Type B pancreatic cell (in vitro differentiated cells): ENCODE measurements at regions not wholly inside any gene's neighbourhood (a gene's known extent, or its start where the extent isn't known, plus 50 kb on each side); places are given as distances from the start of the nearest gene placed in this dataset.

Source experiments
- DNase-seq: peaks from one replicate; pipeline ENCODE4 v3.0.0; 2021; ENCODE audit warnings: mixed read lengths; ENCODE audit not compliant: unreplicated experiment; ENCODE audit errors: extremely low spot score
- H3K27ac Mint-ChIP-seq: 2 replicates; pipeline ENCODE4 v1.8.0; 2021; ENCODE audit warnings: mild to moderate bottlenecking, mixed read lengths
- H3K27me3 Mint-ChIP-seq: 2 replicates; pipeline ENCODE4 v1.8.0; 2021; ENCODE audit warnings: mixed read lengths
- H3K36me3 Mint-ChIP-seq: 2 replicates; pipeline ENCODE4 v1.8.0; 2021; ENCODE audit warnings: mixed read lengths
- H3K4me1 Mint-ChIP-seq: one replicate; pipeline ENCODE4 v1.8.0; 2021; ENCODE audit warnings: mixed read lengths; ENCODE audit not compliant: unreplicated experiment
- H3K4me3 Mint-ChIP-seq: 2 replicates; pipeline ENCODE4 v1.8.0; 2021; ENCODE audit warnings: mild to moderate bottlenecking, mixed read lengths
- H3K9me3 Mint-ChIP-seq: 2 replicates; pipeline ENCODE4 v1.8.0; 2021; ENCODE audit warnings: mixed read lengths
- TF ChIP-seq, protein P1 (sequence below): fragments of 200-600 bp; sonication (generic); conservative IDR thresholded peaks from 2 replicates; pipeline ENCODE4 v1.5.0; 2021; ENCODE audit warnings: antibody characterized with exemption, mild to moderate bottlenecking

DNA sequence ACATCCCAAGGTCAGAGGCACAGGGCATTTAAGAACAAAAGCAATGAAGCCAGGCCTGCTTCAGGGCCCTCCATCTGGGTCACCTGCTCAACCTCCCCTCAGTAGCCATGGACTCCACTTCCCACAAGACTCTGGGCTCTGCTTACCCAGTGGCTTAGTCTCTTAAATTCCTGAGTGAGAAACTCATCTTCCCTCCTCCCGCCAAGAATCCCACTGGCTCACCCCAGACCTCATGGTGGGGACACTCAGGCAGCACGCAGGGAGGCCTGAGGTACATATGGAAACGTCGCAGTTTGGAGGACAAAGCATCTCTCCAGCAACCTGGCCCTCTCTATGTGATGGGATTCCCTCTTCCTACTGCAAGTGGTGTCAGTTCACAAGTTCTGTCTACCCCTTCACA lies 326.7 kb upstream of the CDH5 start:
- TF ChIP-seq, protein P1, sequence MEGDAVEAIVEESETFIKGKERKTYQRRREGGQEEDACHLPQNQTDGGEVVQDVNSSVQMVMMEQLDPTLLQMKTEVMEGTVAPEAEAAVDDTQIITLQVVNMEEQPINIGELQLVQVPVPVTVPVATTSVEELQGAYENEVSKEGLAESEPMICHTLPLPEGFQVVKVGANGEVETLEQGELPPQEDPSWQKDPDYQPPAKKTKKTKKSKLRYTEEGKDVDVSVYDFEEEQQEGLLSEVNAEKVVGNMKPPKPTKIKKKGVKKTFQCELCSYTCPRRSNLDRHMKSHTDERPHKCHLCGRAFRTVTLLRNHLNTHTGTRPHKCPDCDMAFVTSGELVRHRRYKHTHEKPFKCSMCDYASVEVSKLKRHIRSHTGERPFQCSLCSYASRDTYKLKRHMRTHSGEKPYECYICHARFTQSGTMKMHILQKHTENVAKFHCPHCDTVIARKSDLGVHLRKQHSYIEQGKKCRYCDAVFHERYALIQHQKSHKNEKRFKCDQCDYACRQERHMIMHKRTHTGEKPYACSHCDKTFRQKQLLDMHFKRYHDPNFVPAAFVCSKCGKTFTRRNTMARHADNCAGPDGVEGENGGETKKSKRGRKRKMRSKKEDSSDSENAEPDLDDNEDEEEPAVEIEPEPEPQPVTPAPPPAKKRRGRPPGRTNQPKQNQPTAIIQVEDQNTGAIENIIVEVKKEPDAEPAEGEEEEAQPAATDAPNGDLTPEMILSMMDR: no peak
- Mint-ChIP-seq H3K36me3 (no peaks in the 10 kb centered on the region), H3K4me3 (no peak overlapping the region), H3K4me1 (peaks cover 8% of the 10 kb centered on the region), H3K27me3 (peaks cover 24% of the 10 kb centered on the region), H3K27ac (no peak overlapping the region), H3K9me3 (peaks cover 4% of the 10 kb centered on the region)
- DNase-seq: no peak

DNA sequence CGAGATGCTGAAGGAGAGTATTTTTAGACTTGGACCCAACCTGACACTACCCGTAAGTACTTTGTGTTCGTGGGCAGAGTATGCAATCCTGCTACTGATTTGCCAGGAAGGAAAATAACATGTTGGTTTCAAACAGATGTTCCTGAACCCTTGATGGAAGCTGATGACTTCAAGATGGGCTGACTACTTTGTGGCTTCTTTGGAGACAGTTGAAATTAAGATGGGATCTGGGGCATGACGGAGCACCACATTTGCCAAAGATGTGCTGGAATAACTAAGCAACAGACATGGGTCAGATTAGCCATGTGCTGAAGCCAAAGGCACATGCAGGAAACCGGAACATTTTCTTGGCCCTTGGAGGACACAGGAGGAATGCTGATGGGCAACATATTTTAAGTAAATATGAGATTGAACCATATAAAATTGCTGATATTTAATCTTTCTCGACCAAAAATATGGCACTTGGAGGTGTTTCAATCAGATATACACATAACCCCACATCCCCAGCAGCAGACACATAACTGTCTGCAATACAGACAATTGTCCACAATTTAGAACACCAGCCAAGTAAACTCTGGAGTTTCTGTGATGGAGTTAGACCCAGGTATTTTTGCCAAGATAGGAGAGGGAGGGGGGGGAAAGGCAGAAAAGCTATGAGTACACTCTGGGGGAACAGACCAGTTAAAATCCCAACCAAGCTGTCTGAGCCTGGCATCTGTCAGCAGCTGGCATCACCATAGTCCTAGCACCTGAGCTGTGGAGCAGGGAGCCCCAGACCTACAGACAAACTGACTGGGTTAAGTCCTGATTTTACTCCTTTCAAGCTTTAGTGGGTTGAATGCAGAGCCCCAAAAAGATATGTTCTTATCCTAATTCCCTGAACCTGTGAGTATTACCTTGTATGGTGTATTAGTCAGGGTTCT lies 329.4 kb upstream of the CDH5 start:
- TF ChIP-seq, protein P1: no peak
- H3K36me3 Mint-ChIP-seq: no peaks in the 10 kb centered on the region
- DNase-seq: no peak

DNA sequence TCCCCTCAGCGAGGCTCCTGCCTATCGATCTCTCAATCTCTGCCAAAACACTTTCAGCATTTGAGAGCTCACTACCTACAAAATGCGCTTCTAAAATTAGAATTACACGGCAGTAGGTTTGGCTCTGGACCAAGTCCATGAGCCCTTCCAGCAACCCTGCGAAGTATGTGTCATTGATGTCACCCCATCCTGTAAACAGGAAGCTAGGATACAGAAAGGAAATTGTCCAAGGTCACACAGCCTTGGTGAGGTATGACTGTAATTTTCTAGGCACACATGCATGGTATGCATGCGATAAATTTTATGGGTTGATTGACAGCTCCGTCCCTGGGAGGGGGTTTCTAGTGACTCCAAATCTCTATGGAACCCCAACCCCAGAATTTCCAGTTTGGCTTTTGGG lies 330.3 kb upstream of the CDH5 start:
- Mint-ChIP-seq H3K27me3 (peaks cover 9% of the 10 kb centered on the region), H3K4me1 (peaks cover 8% of the 10 kb centered on the region), H3K4me3 (no peak overlapping the region), H3K27ac (no peak overlapping the region), H3K9me3 (peaks cover 8% of the 10 kb centered on the region), H3K36me3 (no peaks in the 10 kb centered on the region)
- TF ChIP-seq, protein P1: no peak
- no peak for DNase-seq

More for the DNA sequence above, 329.4 kb upstream of the CDH5 start:
- no peak overlapping the region for H3K4me3 Mint-ChIP-seq
- peaks cover 8% of the 10 kb centered on the region for H3K4me1 Mint-ChIP-seq
- H3K9me3 Mint-ChIP-seq: peaks cover 8% of the 10 kb centered on the region
- peaks cover 13% of the 10 kb centered on the region for H3K27me3 Mint-ChIP-seq
- H3K27ac Mint-ChIP-seq: no peak overlapping the region

DNA sequence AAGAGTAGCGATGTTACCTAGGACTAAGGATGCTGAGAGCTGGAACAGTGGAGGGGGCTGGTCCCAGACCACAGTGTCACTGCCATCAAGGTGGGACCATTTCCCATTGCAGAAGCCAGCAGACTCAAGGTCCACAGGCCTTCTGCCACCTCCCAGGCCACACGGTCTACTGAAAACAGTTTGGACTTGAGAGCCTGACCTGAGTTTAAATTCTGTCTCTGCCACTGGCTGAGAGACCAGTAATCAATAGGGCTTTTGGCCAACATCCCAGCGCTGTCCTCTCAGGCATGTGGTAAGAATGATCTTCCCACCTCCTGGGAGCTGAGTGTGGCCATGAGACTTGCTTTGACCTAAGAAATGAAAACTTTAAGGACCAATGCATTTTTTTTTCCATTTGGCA lies 331.4 kb upstream of the CDH5 start:
- no peak overlapping the region for H3K27ac Mint-ChIP-seq
- H3K4me3 Mint-ChIP-seq: no peak overlapping the region
- DNase-seq: no peak
- peaks cover 8% of the 10 kb centered on the region for H3K9me3 Mint-ChIP-seq
- peaks cover 4% of the 10 kb centered on the region for H3K27me3 Mint-ChIP-seq
- peaks cover 3% of the 10 kb centered on the region for H3K4me1 Mint-ChIP-seq
- TF ChIP-seq, protein P1: no peak
- H3K36me3 Mint-ChIP-seq: no peaks in the 10 kb centered on the region

DNA sequence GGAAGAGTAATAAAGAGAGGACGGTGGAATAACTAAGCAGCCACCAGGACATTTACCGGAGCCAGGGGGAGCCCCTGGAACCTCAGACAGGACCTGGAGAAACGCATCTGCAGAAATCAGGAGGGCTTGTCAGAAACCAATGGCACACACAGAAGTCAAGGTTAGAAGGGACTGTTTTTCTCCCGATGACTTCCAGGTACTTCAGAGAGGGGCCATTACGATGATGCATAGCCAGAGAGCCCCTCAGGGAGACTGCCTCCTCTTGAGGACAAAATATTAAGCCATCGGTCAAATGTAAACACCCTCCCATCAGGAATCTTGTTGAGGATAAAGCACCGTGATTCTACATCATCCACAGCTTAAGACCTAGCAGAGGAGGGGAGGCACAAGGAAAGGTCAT lies 333.6 kb upstream of the CDH5 start:
- H3K27ac Mint-ChIP-seq: no peak overlapping the region
- DNase-seq: no peak
- TF ChIP-seq, protein P1: no peak
- no peak overlapping the region for H3K4me3 Mint-ChIP-seq
- peaks cover 9% of the 10 kb centered on the region for H3K27me3 Mint-ChIP-seq
- no peaks in the 10 kb centered on the region for H3K36me3 Mint-ChIP-seq
- peaks cover 9% of the 10 kb centered on the region for H3K4me1 Mint-ChIP-seq
- H3K9me3 Mint-ChIP-seq: peaks cover 4% of the 10 kb centered on the region
